ENCODE measurements at regions not wholly inside any gene's neighbourhood (a gene's known extent, or its start where the extent isn't known, plus 50 kb on each side); places are given as distances from the start of the nearest gene placed in this dataset.

DNA sequence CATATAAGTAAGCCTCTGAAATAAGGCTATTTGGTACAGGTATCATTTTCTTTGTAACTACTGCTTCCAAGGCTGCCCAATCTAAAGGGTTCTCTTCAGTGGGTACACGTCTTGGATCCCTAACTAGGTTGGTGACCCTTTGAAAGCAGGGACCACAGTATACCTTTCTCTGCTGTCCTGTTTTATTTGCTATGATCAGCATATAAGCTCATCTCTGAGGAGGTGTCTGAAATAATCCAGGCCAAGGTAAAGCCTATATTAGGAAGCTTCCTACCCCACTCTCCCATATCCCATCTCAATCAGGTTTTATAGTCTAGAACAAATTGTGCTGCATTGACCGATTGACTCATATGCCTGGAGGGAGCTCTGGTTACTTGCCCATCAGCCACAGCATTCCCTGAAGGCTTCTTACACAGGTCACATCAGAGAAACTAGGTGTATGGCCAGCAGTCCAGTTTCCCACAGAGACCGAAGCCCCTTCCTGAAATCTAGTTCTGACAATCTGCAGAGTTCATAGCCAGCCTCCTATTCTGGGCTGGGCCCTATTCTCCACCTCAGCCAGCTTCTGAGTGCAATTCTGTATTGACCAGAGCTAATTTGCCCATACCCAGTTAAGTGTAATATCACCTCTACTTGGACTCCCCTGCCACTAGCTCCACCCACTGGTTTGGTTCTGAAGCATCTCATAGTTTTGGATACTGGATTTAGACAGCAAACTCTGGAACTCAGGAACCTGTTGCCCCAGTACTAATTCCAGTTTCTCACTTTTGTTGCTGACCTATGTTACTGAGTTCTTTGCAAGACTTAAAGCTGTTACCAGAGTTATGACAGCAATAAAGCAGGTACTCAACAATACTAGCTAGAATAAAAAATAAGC is 62.1 kb upstream of the ARHGAP20 start:
- no peak overlapping the region for H3K9ac ChIP-seq (ENCODE audit: insufficient read depth in 1 of 2, low read length in 2 of 2)
- DNase-seq (no peak), ATAC-seq (ENCODE audit: insufficient read depth, low FRiP score) (no peak)
- peaks cover 0 to 4% (median 0%) of the 10 kb centered on the region in 4 donors for H3K9me3 ChIP-seq (ENCODE audit: control insufficient read depth in 4 of 4, insufficient read depth in 3 of 4, low read length in 3 of 4)
- H3K27ac ChIP-seq (ENCODE audit: low read depth in 1 of 2, low read length in 1 of 2) = no peak overlapping the region
- no peak for TF ChIP-seq CTCF (IDR thresholded peaks at IDR 0.05; ENCODE audit: control extremely low read depth, extremely low read depth)
- H3K4me3 ChIP-seq = no peak overlapping the region
- WGBS, 2 donors = 93 to 97% methylated on average over 3 of the region's 3 CpGs
- H3K27me3 ChIP-seq (ENCODE audit: control insufficient read depth in 3 of 3, insufficient read depth in 3 of 3, low read length in 2 of 3) = no peaks in the 10 kb centered on the region
- H3K36me3 ChIP-seq (ENCODE audit: control insufficient read depth in 4 of 4, insufficient read depth in 4 of 4, low read length in 4 of 4) = peaks cover 0 to 3% (median 0%) of the 10 kb centered on the region in 4 donors
- H3K4me1 ChIP-seq (ENCODE audit: control insufficient read depth in 5 of 5, insufficient read depth in 5 of 5, low read length in 5 of 5) = peaks cover 0 to 12% (median 5%) of the 10 kb centered on the region in 5 donors

GRCh38 chr11:110773442-110773841 is 61.2 kb upstream of the ARHGAP20 start:
- WGBS, 2 donors = 90 to 97% methylated on average over 1 of the region's 1 CpG
- Histone ChIP-seq H3K27me3 (ENCODE audit: control insufficient read depth in 3 of 3, insufficient read depth in 3 of 3, low read length in 2 of 3) (no peaks in the 10 kb centered on the region), H3K4me1 (ENCODE audit: control insufficient read depth in 5 of 5, insufficient read depth in 5 of 5, low read length in 5 of 5) (peaks cover 0 to 11% (median 5%) of the 10 kb centered on the region in 5 donors), H3K4me3 (no peak overlapping the region), H3K9ac (ENCODE audit: insufficient read depth in 1 of 2, low read length in 2 of 2) (no peak overlapping the region), H3K36me3 (ENCODE audit: control insufficient read depth in 4 of 4, insufficient read depth in 4 of 4, low read length in 4 of 4) (no peaks in the 10 kb centered on the region), H3K9me3 (ENCODE audit: control insufficient read depth in 4 of 4, insufficient read depth in 3 of 4, low read length in 3 of 4) (no peaks in the 10 kb centered on the region), H3K27ac (ENCODE audit: low read depth in 1 of 2, low read length in 1 of 2) (no peak overlapping the region)
- ATAC-seq (ENCODE audit: insufficient read depth, low FRiP score) (no peak), DNase-seq (no peak)
- no peak for TF ChIP-seq CTCF (IDR thresholded peaks at IDR 0.05; ENCODE audit: control extremely low read depth, extremely low read depth)

- no peak for TF ChIP-seq CTCF (IDR thresholded peaks at IDR 0.05; ENCODE audit: control extremely low read depth, extremely low read depth)
- DNase-seq (no peak), ATAC-seq (ENCODE audit: insufficient read depth, low FRiP score) (no peak)
- peaks cover 0 to 5% (median 1%) of the 10 kb centered on the region in 5 donors for H3K4me1 ChIP-seq (ENCODE audit: control insufficient read depth in 5 of 5, insufficient read depth in 5 of 5, low read length in 5 of 5)
- WGBS, 2 donors = 86 to 94% methylated on average over 3 of the region's 3 CpGs
- no peak overlapping the region for H3K9ac ChIP-seq (ENCODE audit: insufficient read depth in 1 of 2, low read length in 2 of 2)
- H3K27me3 ChIP-seq (ENCODE audit: control insufficient read depth in 3 of 3, insufficient read depth in 3 of 3, low read length in 2 of 3) = no peaks in the 10 kb centered on the region
- H3K9me3 ChIP-seq (ENCODE audit: control insufficient read depth in 4 of 4, insufficient read depth in 3 of 4, low read length in 3 of 4) = no peaks in the 10 kb centered on the region
- H3K4me3 ChIP-seq = no peak overlapping the region
- H3K27ac ChIP-seq (ENCODE audit: low read depth in 1 of 2, low read length in 1 of 2) = no peak overlapping the region
- H3K36me3 ChIP-seq (ENCODE audit: control insufficient read depth in 4 of 4, insufficient read depth in 4 of 4, low read length in 4 of 4) = no peaks in the 10 kb centered on the region
Measured at GRCh38 chr11:110772863-110773262, 60.6 kb upstream of the ARHGAP20 start.
